Trophoblast cell (in vitro differentiated cells and primary cell): ENCODE measurements at regions not wholly inside any gene's neighbourhood (a gene's known extent, or its start where the extent isn't known, plus 50 kb on each side); places are given as distances from the start of the nearest gene placed in this dataset.

ENCODE experiments used
- DNase-seq, 2 donors: peaks; one replicate each; pipeline ENCODE4 v3.0.0-alpha.2; 2016
- H2AFZ ChIP-seq: 2 replicates; pipeline ENCODE4 v1.6.1; 2013; ENCODE audit warnings: low read length, moderate library complexity, mild to moderate bottlenecking; ENCODE audit not compliant: insufficient read depth, poor library complexity
- H2AK5ac ChIP-seq: 2 replicates; pipeline ENCODE4 v1.6.1; 2013; ENCODE audit warnings: mild to moderate bottlenecking, low read length
- H2BK120ac ChIP-seq: 2 replicates; pipeline ENCODE4 v1.6.1; 2013; ENCODE audit warnings: low read length, mild to moderate bottlenecking, moderate library complexity; ENCODE audit not compliant: insufficient read depth, poor library complexity
- H2BK12ac ChIP-seq: 2 replicates; pipeline ENCODE4 v1.6.1; 2013; ENCODE audit warnings: mild to moderate bottlenecking, low read length, moderate library complexity
- H2BK5ac ChIP-seq: 2 replicates; pipeline ENCODE4 v1.6.1; 2013; ENCODE audit warnings: low read length, low read depth, moderate library complexity, mild to moderate bottlenecking; ENCODE audit not compliant: poor library complexity
- H3K14ac ChIP-seq: 2 replicates; pipeline ENCODE4 v1.6.1; 2013; ENCODE audit warnings: mild to moderate bottlenecking, low read length
- H3K18ac ChIP-seq: 2 replicates; pipeline ENCODE4 v1.6.1; 2013; ENCODE audit warnings: mild to moderate bottlenecking, low read length
- H3K23ac ChIP-seq: 2 replicates; pipeline ENCODE4 v1.6.1; 2013; ENCODE audit warnings: low read length
- H3K27ac ChIP-seq: 2 replicates; pipeline ENCODE4 v1.5.1; 2013; ENCODE audit warnings: low read depth, mild to moderate bottlenecking, inconsistent platforms, low read length, moderate library complexity
- H3K27me3 ChIP-seq: 2 replicates; pipeline ENCODE4 v1.6.1; 2013; ENCODE audit warnings: inconsistent platforms, mild to moderate bottlenecking, low read length, moderate library complexity; ENCODE audit not compliant: insufficient read depth
- H3K36me3 ChIP-seq, 2 experiments: 1 replicate in 1 of 2; 2 replicates in 1 of 2; pipeline ENCODE4 v1.6.1; 2013; ENCODE audit warnings: low read length in 2 of 2, mild to moderate bottlenecking in 2 of 2, moderate library complexity in 1 of 2; ENCODE audit not compliant: insufficient read depth in 2 of 2, control insufficient read depth in 1 of 2
- H3K4ac ChIP-seq: 2 replicates; pipeline ENCODE4 v1.6.1; 2013; ENCODE audit warnings: low read depth, mild to moderate bottlenecking, low read length, moderate library complexity
- H3K4me1 ChIP-seq, 2 experiments: 1 replicate in 1 of 2; 2 replicates in 1 of 2; pipeline ENCODE4 v1.6.1; 2013; ENCODE audit warnings: low read length in 2 of 2, mild to moderate bottlenecking in 2 of 2, moderate library complexity in 1 of 2; ENCODE audit not compliant: insufficient read depth in 2 of 2, control insufficient read depth in 1 of 2
- H3K4me2 ChIP-seq: 2 replicates; pipeline ENCODE4 v1.6.1; 2013; ENCODE audit warnings: inconsistent platforms, mild to moderate bottlenecking, low read length, moderate library complexity
- H3K4me3 ChIP-seq: 2 replicates; pipeline ENCODE4 v1.5.1; 2013; ENCODE audit warnings: mild to moderate bottlenecking, low read depth, low read length, inconsistent platforms
- H3K79me1 ChIP-seq: one replicate; pipeline ENCODE4 v1.6.1; 2013; ENCODE audit warnings: low read length
- H3K79me2 ChIP-seq: 2 replicates; pipeline ENCODE4 v1.6.1; 2013; ENCODE audit warnings: low read length, mild to moderate bottlenecking; ENCODE audit not compliant: control insufficient read depth, insufficient read depth, poor library complexity
- H3K9ac ChIP-seq: 2 replicates; pipeline ENCODE4 v1.6.1; 2013; ENCODE audit warnings: mild to moderate bottlenecking, low read length
- H3K9me3 ChIP-seq: 2 replicates; pipeline ENCODE4 v1.6.1; 2013; ENCODE audit warnings: low read depth, mild to moderate bottlenecking, control low read depth, inconsistent platforms, low read length; ENCODE audit not compliant: insufficient read depth
- H4K12ac ChIP-seq: 2 replicates; pipeline ENCODE4 v1.6.1; 2013; ENCODE audit warnings: low read depth, mild to moderate bottlenecking, low read length, moderate library complexity
- H4K8ac ChIP-seq: 2 replicates; pipeline ENCODE4 v1.6.1; 2013; ENCODE audit warnings: low read depth, mild to moderate bottlenecking, low read length, moderate library complexity
- H4K91ac ChIP-seq: one replicate; pipeline ENCODE4 v1.6.1; 2013; ENCODE audit warnings: low read depth, mild to moderate bottlenecking, low read length, moderate library complexity
- WGBS: extraction: QIAGEN DNeasy Blood & Tissue Kit; methylation state at CpG from one replicate; pipeline ENCODE4 v1.1.7; 2013; ENCODE audit warnings: missing lambda C conversion rate; ENCODE audit not compliant: insufficient read length, insufficient coverage; ENCODE audit errors: extremely low coverage; 5-methylcytosine and 5-hydroxymethylcytosine counted together

GRCh38 chr18:39349801-39350200, 1784.2 kb upstream of the CELF4 start:
- Histone ChIP-seq H3K27ac (no peak overlapping the region), H2AK5ac (no peak overlapping the region), H3K27me3 (no peaks in the 10 kb centered on the region), H3K23ac (no peak overlapping the region), H3K36me3 (no peaks in the 10 kb centered on the region), H3K9ac (no peak overlapping the region), H2BK120ac (no peak overlapping the region), H4K12ac (no peak overlapping the region), H3K14ac (no peak overlapping the region), H2BK5ac (no peak overlapping the region), H2AFZ (no peak overlapping the region), H3K9me3 (no peaks in the 10 kb centered on the region), H3K79me2 (no peaks in the 10 kb centered on the region), H3K79me1 (no peaks in the 10 kb centered on the region), H3K18ac (no peak overlapping the region), H3K4me1 (no peaks in the 10 kb centered on the region), H3K4ac (no peak overlapping the region), H3K4me3 (no peak overlapping the region), H4K91ac (no peak overlapping the region), H2BK12ac (no peak overlapping the region), H4K8ac (no peak overlapping the region), H3K4me2 (no peak overlapping the region)
- WGBS, result no CpG with 5 or more reads among the region's 2 CpGs
- no peak for DNase-seq

GRCh38 chr18:39348757-39349156, 1783.2 kb upstream of the CELF4 start:
- H3K4me2 ChIP-seq, result no peak overlapping the region
- H3K4ac ChIP-seq, result no peak overlapping the region
- no peaks in the 10 kb centered on the region for H3K36me3 ChIP-seq
- H3K27me3 ChIP-seq, result no peaks in the 10 kb centered on the region
- H2AK5ac ChIP-seq, result no peak overlapping the region
- no peak overlapping the region for H2AFZ ChIP-seq
- H3K79me1 ChIP-seq, result no peaks in the 10 kb centered on the region
- no peak overlapping the region for H4K12ac ChIP-seq
- H2BK120ac ChIP-seq, result no peak overlapping the region
- H3K23ac ChIP-seq, result no peak overlapping the region
- no peak overlapping the region for H4K91ac ChIP-seq
- H3K4me1 ChIP-seq, result no peaks in the 10 kb centered on the region
- DNase-seq, result no peak
- no peaks in the 10 kb centered on the region for H3K9me3 ChIP-seq
- H2BK12ac ChIP-seq, result no peak overlapping the region
- no peak overlapping the region for H2BK5ac ChIP-seq
- H3K14ac ChIP-seq, result no peak overlapping the region
- H4K8ac ChIP-seq, result no peak overlapping the region
- H3K9ac ChIP-seq, result no peak overlapping the region
- no CpG with 5 or more reads among the region's 3 CpGs for WGBS
- no peak overlapping the region for H3K18ac ChIP-seq
- H3K27ac ChIP-seq, result no peak overlapping the region
- H3K79me2 ChIP-seq, result no peaks in the 10 kb centered on the region
- no peak overlapping the region for H3K4me3 ChIP-seq

- no peak overlapping the region for H3K14ac ChIP-seq
- no peaks in the 10 kb centered on the region for H3K9me3 ChIP-seq
- H3K27ac ChIP-seq, result no peak overlapping the region
- no peak overlapping the region for H3K18ac ChIP-seq
- H2AFZ ChIP-seq, result no peak overlapping the region
- no peaks in the 10 kb centered on the region for H3K79me1 ChIP-seq
- H2BK5ac ChIP-seq, result no peak overlapping the region
- H4K8ac ChIP-seq, result no peak overlapping the region
- H3K4me2 ChIP-seq, result no peak overlapping the region
- no peak overlapping the region for H3K9ac ChIP-seq
- H3K4ac ChIP-seq, result no peak overlapping the region
- no peaks in the 10 kb centered on the region for H3K79me2 ChIP-seq
- no CpG with 5 or more reads among the region's 5 CpGs for WGBS
- H3K4me1 ChIP-seq, result no peaks in the 10 kb centered on the region
- no peak for DNase-seq
- no peak overlapping the region for H4K12ac ChIP-seq
- H4K91ac ChIP-seq, result no peak overlapping the region
- H2BK120ac ChIP-seq, result no peak overlapping the region
- H3K36me3 ChIP-seq, result no peaks in the 10 kb centered on the region
- H3K27me3 ChIP-seq, result no peaks in the 10 kb centered on the region
- no peak overlapping the region for H2BK12ac ChIP-seq
- H3K23ac ChIP-seq, result no peak overlapping the region
- no peak overlapping the region for H3K4me3 ChIP-seq
- no peak overlapping the region for H2AK5ac ChIP-seq
These were observed 1782.1 kb upstream of the CELF4 start for GRCh38 chr18:39347701-39348100.

GRCh38 chr18:39346916-39347315, 1781.3 kb upstream of the CELF4 start:
- Histone ChIP-seq H4K91ac (no peak overlapping the region), H3K4ac (no peak overlapping the region)
- no CpG with 5 or more reads among the region's 1 CpG for WGBS

More at GRCh38 chr18:39346916-39347315, 1781.3 kb upstream of the CELF4 start:
- no peak overlapping the region for H3K4me2 ChIP-seq
- DNase-seq, result no peak
- H3K4me3 ChIP-seq, result no peak overlapping the region
- H3K18ac ChIP-seq, result no peak overlapping the region
- no peaks in the 10 kb centered on the region for H3K4me1 ChIP-seq
- H3K79me1 ChIP-seq, result no peaks in the 10 kb centered on the region
- no peak overlapping the region for H2BK5ac ChIP-seq
- H3K14ac ChIP-seq, result no peak overlapping the region
- H2AFZ ChIP-seq, result no peak overlapping the region
- no peak overlapping the region for H2BK120ac ChIP-seq
- H3K9ac ChIP-seq, result no peak overlapping the region
- no peaks in the 10 kb centered on the region for H3K9me3 ChIP-seq
- H2AK5ac ChIP-seq, result no peak overlapping the region
- H4K12ac ChIP-seq, result no peak overlapping the region
- H4K8ac ChIP-seq, result no peak overlapping the region
- H3K27ac ChIP-seq, result no peak overlapping the region
- H3K27me3 ChIP-seq, result no peaks in the 10 kb centered on the region
- no peaks in the 10 kb centered on the region for H3K36me3 ChIP-seq
- no peaks in the 10 kb centered on the region for H3K79me2 ChIP-seq
- H2BK12ac ChIP-seq, result no peak overlapping the region
- H3K23ac ChIP-seq, result no peak overlapping the region
